ENCODE measurements at regions not wholly inside any gene's neighbourhood (a gene's known extent, or its start where the extent isn't known, plus 50 kb on each side); places are given as distances from the start of the nearest gene placed in this dataset.

DNA sequence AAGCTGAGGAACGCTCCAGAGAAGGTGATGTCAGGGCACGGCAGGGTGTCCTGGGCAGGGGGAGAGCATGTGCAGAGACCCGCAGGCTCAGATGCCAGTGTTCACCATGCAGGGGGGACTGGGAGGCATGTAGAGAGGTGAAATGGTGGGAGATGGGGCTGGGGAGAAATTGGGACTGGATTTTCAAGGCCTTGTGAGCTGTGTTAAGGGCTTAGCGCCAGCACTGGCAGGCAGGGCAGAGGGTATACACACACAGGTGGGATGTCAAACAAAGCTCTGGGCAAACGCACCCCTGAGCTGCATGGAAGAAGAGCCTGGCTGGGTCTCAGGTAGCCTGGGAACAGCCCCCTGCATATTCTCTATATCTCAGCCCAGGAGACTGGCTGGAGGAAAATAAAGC lies 282.7 kb downstream of the SHQ1 start:
- TF ChIP-seq POLR2A (IDR thresholded peaks at IDR 0.05; ENCODE audit: low read depth, low read length): no peak
- TF ChIP-seq RCOR1 (IDR thresholded peaks at IDR 0.05; ENCODE audit: insufficient replicate concordance, low read length): no peak
- TF ChIP-seq CEBPB (IDR thresholded peaks at IDR 0.05; ENCODE audit: low read depth, low read length): no peak
- TF ChIP-seq FOS (IDR thresholded peaks at IDR 0.05; ENCODE audit: low read depth, low read length): no peak
- TF ChIP-seq, protein P1, sequence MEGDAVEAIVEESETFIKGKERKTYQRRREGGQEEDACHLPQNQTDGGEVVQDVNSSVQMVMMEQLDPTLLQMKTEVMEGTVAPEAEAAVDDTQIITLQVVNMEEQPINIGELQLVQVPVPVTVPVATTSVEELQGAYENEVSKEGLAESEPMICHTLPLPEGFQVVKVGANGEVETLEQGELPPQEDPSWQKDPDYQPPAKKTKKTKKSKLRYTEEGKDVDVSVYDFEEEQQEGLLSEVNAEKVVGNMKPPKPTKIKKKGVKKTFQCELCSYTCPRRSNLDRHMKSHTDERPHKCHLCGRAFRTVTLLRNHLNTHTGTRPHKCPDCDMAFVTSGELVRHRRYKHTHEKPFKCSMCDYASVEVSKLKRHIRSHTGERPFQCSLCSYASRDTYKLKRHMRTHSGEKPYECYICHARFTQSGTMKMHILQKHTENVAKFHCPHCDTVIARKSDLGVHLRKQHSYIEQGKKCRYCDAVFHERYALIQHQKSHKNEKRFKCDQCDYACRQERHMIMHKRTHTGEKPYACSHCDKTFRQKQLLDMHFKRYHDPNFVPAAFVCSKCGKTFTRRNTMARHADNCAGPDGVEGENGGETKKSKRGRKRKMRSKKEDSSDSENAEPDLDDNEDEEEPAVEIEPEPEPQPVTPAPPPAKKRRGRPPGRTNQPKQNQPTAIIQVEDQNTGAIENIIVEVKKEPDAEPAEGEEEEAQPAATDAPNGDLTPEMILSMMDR (conservative IDR thresholded peaks at IDR 0.05; ENCODE audit: low read depth, low read length): no peak
- TF ChIP-seq RFX5 (IDR thresholded peaks at IDR 0.05; ENCODE audit: low read depth, low read length): no peak
- no peak for TF ChIP-seq MAZ (IDR thresholded peaks at IDR 0.05; ENCODE audit: borderline replicate concordance, low read depth, low read length)
- TF ChIP-seq RAD21 (IDR thresholded peaks at IDR 0.05; ENCODE audit: low read length): no peak
- TF ChIP-seq, protein P2, sequence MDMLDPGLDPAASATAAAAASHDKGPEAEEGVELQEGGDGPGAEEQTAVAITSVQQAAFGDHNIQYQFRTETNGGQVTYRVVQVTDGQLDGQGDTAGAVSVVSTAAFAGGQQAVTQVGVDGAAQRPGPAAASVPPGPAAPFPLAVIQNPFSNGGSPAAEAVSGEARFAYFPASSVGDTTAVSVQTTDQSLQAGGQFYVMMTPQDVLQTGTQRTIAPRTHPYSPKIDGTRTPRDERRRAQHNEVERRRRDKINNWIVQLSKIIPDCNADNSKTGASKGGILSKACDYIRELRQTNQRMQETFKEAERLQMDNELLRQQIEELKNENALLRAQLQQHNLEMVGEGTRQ (IDR thresholded peaks at IDR 0.05; ENCODE audit: low read depth, low read length): no peak
- no peak for TF ChIP-seq BHLHE40 (IDR thresholded peaks at IDR 0.05; ENCODE audit: low read depth, low read length)
- TF ChIP-seq MAFK (IDR thresholded peaks at IDR 0.05; ENCODE audit: low read depth, low read length): no peak
- TF ChIP-seq CHD1 (IDR thresholded peaks at IDR 0.05; ENCODE audit: low read depth, low read length): no peak
- no peak for TF ChIP-seq SMC3 (IDR thresholded peaks at IDR 0.05; ENCODE audit: low read depth, low read length)
- no peak for TF ChIP-seq MXI1 (IDR thresholded peaks at IDR 0.05; ENCODE audit: borderline replicate concordance, low read depth, low read length)
- TF ChIP-seq, protein P3, sequence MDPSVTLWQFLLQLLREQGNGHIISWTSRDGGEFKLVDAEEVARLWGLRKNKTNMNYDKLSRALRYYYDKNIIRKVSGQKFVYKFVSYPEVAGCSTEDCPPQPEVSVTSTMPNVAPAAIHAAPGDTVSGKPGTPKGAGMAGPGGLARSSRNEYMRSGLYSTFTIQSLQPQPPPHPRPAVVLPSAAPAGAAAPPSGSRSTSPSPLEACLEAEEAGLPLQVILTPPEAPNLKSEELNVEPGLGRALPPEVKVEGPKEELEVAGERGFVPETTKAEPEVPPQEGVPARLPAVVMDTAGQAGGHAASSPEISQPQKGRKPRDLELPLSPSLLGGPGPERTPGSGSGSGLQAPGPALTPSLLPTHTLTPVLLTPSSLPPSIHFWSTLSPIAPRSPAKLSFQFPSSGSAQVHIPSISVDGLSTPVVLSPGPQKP (IDR thresholded peaks at IDR 0.05; ENCODE audit: borderline replicate concordance, low read depth, low read length): no peak
- H2AFZ ChIP-seq (replicated peaks; ENCODE audit: low read length, poor library complexity): no peak overlapping the region
- no peak overlapping the region for H2BK120ac ChIP-seq (ENCODE audit: low read depth, low read length)
- no peak overlapping the region for H3K14ac ChIP-seq (replicated peaks; ENCODE audit: low read depth, low read length)
- no TSS peak for BruUV-seq (replicated peaks)
- no peak overlapping the region for H4K8ac ChIP-seq (ENCODE audit: low read depth in 2 of 2, low read length in 2 of 2)
- H3K56ac ChIP-seq (ENCODE audit: extremely low read depth, insufficient read depth, low read length): no peak overlapping the region
- no peak overlapping the region for H2AK5ac ChIP-seq (ENCODE audit: low read depth, low read length)
- no peak overlapping the region for H3K23ac ChIP-seq (ENCODE audit: low read depth, low read length)
- peaks cover 3% of the 10 kb centered on the region for H3K9me3 ChIP-seq (ENCODE audit: control insufficient read depth, insufficient read depth, low read length)
- no peak overlapping the region for H4K91ac ChIP-seq (ENCODE audit: insufficient read depth, low read depth, low read length)
- H2BK15ac ChIP-seq (ENCODE audit: low read depth, low read length): no peak overlapping the region
- intact Hi-C loops (cut with micrococcal nuclease) (no loop called here), in situ Hi-C loops (cut with MboI; ENCODE audit: low sequenced_read_pairs) (no loop called here), dilution Hi-C loops (cut with HindIII; ENCODE audit: low sequenced_read_pairs, unreplicated experiment) (no loop called here)
- H3K4me3 ChIP-seq (ENCODE audit: insufficient read depth, low read depth, low read length): no peak overlapping the region
- no peak overlapping the region for H2BK5ac ChIP-seq (ENCODE audit: low read depth, low read length, poor library complexity, severe bottlenecking)
- no peak overlapping the region for H3K18ac ChIP-seq (ENCODE audit: low read depth, low read length)
- no peak overlapping the region for H2AK9ac ChIP-seq (replicated peaks; ENCODE audit: low read depth, low read length, poor library complexity)
- no peak overlapping the region for H3K27ac ChIP-seq (ENCODE audit: insufficient read depth, low read length)
- H2BK20ac ChIP-seq (ENCODE audit: low read depth, low read length): no peak overlapping the region
- CTCF ChIA-PET: no interaction called here
- no peak overlapping the region for H3K9ac ChIP-seq (ENCODE audit: low read depth, low read length)
- H3K4me1 ChIP-seq (ENCODE audit: control insufficient read depth, insufficient read depth, low read length): no peaks in the 10 kb centered on the region
- H3K27me3 ChIP-seq (ENCODE audit: control insufficient read depth, insufficient read depth, low read length): no peaks in the 10 kb centered on the region; the same call in 1 of the 2 replicates
- DNase-seq (no peak), ATAC-seq (ENCODE audit: low read depth) (no peak)
- H4K20me1 ChIP-seq (ENCODE audit: insufficient read depth, low read length): no peaks in the 10 kb centered on the region
- H4K5ac ChIP-seq (ENCODE audit: low read depth, low read length): no peak overlapping the region
- WGBS, 2 experiments (ENCODE audit: extremely low coverage in 2 of 2, insufficient read length in 1 of 2): 73% methylated on average over 4 of the region's 5 CpGs; no CpG with 5 or more reads in 1 of the 2 experiments
- POLR2A ChIA-PET (ENCODE audit: unreplicated experiment): no interaction called here
- no peak overlapping the region for H3K4me2 ChIP-seq (ENCODE audit: low read depth, low read length)
- H3K9me1 ChIP-seq (ENCODE audit: insufficient read depth, low read length): no peaks in the 10 kb centered on the region
- no peak overlapping the region for H3K4ac ChIP-seq (ENCODE audit: low read depth, low read length)
- no peaks in the 10 kb centered on the region for H3K36me3 ChIP-seq (ENCODE audit: control insufficient read depth, insufficient read depth, low read length)
- no peaks in the 10 kb centered on the region for H3K79me1 ChIP-seq (ENCODE audit: low read depth in 1 of 2, low read length in 2 of 2)

All from IMR-90 (cell line).